Testis (tissue), 2 donors: ENCODE measurements at regions not wholly inside any gene's neighbourhood (a gene's known extent, or its start where the extent isn't known, plus 50 kb on each side); places are given as distances from the start of the nearest gene placed in this dataset.

Experiments used
- DNase-seq: peaks from one replicate; pipeline ENCODE4 v3.0.0-alpha.2; 2019
- H3K27ac ChIP-seq, 2 donors: fragments of 200-600 bp; sonication (generic); one replicate each; pipeline ENCODE4 v1.5.1; 2019
- H3K27me3 ChIP-seq: fragments of 200-600 bp; sonication (generic); one replicate; pipeline ENCODE4 v1.5.1; 2019
- H3K36me3 ChIP-seq: fragments of 200-600 bp; sonication (generic); one replicate; pipeline ENCODE4 v1.5.1; 2017; ENCODE audit warnings: low read depth; ENCODE audit errors: missing control alignments
- H3K4me1 ChIP-seq: fragments of 200-600 bp; sonication (generic); one replicate; pipeline ENCODE4 v1.5.1; 2019
- H3K4me3 ChIP-seq, 2 donors: fragments of 200-600 bp; sonication (generic); one replicate each; pipeline ENCODE4 v1.5.1; 2017 to 2019
- H3K9me3 ChIP-seq: fragments of 200-600 bp; sonication (generic); one replicate; pipeline ENCODE4 v1.5.1; 2017
- CTCF ChIP-seq, 3 experiments: fragments of 450-650 bp in 2 of 3; fragments of 200-600 bp in 1 of 3; sonication (generic) in 1 of 3; IDR thresholded peaks; one replicate each; pipeline ENCODE4 v1.5.1; 2016 to 2019; ENCODE audit warnings: antibody characterized with exemption in 3 of 3, mild to moderate bottlenecking in 2 of 3, moderate library complexity in 1 of 3
- POLR2A ChIP-seq: fragments of 450-650 bp; IDR thresholded peaks from one replicate; pipeline ENCODE4 v1.6.1; 2017; ENCODE audit warnings: antibody characterized with exemption, mild to moderate bottlenecking, moderate library complexity
- WGBS, 2 donors: methylation state at CpG; one replicate each; pipeline ENCODE4 v1.1.5; 2018; 5-methylcytosine and 5-hydroxymethylcytosine counted together
- intact Hi-C: fragments of 100-400 bp; cut with DNase I; formaldehyde crosslinking; loops from one replicate; pipeline ENCODE4 v1.15.1; 2023; ENCODE audit warnings: low total_unique reads

DNA sequence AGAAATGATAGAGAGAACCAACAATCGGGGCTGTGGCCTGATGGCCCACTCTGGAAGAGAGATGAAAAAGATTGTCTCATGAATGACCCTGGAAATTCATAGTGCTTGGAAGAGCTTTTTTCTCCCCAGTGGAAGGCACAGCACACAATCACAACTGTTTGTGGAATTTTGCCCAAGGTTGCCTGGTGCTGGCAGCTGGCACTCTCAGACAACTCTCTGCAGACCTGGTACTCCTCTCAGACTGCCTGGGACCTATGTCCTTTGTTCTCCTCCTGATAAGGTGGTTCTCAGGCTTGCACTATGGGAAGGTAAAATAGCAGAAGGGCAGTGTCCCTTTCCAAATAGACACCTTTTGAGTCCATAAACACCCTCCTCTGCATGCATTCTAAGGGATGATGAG lies 144.1 kb upstream of the SEL1L start:
- no peak for TF ChIP-seq POLR2A
- no peak for TF ChIP-seq CTCF (IDR thresholded peaks at IDR 0.05)
- Histone ChIP-seq H3K27me3 (no peaks in the 10 kb centered on the region), H3K36me3 (no peaks in the 10 kb centered on the region), H3K27ac (no peak overlapping the region), H3K4me1 (no peaks in the 10 kb centered on the region), H3K4me3 (no peak overlapping the region), H3K9me3 (no peaks in the 10 kb centered on the region)
- DNase-seq: no peak
- intact Hi-C loops: no loop called here
- WGBS, 2 donors: 50 to 75% methylated on average over 1 of the region's 1 CpG

- no peak for DNase-seq
- WGBS, 2 donors: 72 to 85% methylated on average over 4 to 14 of the region's 20 CpGs
Observed at GRCh38 chr14:81679226-81679625, 145.6 kb upstream of the SEL1L start.

DNA sequence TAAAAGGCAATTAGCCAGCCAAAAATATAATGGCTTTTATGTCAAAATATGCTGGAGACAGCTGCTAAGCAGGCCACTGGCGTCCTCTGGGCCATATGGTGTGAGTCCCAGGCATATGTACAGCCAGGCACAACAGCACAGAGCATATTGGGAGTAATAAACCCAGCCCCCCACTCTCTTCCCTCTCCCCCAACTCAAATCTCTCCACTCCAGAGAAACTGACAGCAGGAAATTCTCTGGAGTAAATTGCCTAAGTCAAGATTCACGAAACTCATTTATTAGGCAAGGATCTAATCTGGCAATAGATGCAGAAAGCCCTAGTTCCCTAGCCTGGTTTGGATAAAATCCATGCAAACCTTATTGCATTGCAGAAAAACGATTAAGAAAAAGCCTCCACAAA lies 147.9 kb upstream of the SEL1L start:
- H3K4me3 ChIP-seq: no peak overlapping the region
- no peaks in the 10 kb centered on the region for H3K4me1 ChIP-seq
- TF ChIP-seq CTCF (IDR thresholded peaks at IDR 0.05) (no peak), POLR2A (no peak)
- DNase-seq: no peak
- WGBS, 2 donors: 57 to 68% methylated on average over 3 of the region's 3 CpGs
- H3K36me3 ChIP-seq: no peaks in the 10 kb centered on the region
- intact Hi-C loops: no loop called here
- no peaks in the 10 kb centered on the region for H3K9me3 ChIP-seq
- H3K27ac ChIP-seq: no peak overlapping the region
- H3K27me3 ChIP-seq: no peaks in the 10 kb centered on the region

More at GRCh38 chr14:81679226-81679625, 145.6 kb upstream of the SEL1L start:
- Histone ChIP-seq H3K4me1 (no peaks in the 10 kb centered on the region), H3K27ac (no peak overlapping the region), H3K4me3 (no peak overlapping the region), H3K9me3 (no peaks in the 10 kb centered on the region), H3K27me3 (no peaks in the 10 kb centered on the region), H3K36me3 (no peaks in the 10 kb centered on the region)
- TF ChIP-seq POLR2A (no peak), CTCF (IDR thresholded peaks at IDR 0.05) (no peak)
- intact Hi-C loops: no loop called here

GRCh38 chr14:81682134-81682533 lies 148.5 kb upstream of the SEL1L start:
- TF ChIP-seq CTCF (IDR thresholded peaks at IDR 0.05) (no peak), POLR2A (no peak)
- DNase-seq: no peak
- H3K4me1 ChIP-seq: no peaks in the 10 kb centered on the region
- WGBS, 2 donors: 69 to 80% methylated on average over 1 of the region's 1 CpG
- H3K9me3 ChIP-seq: no peaks in the 10 kb centered on the region
- intact Hi-C loops: no loop called here
- no peaks in the 10 kb centered on the region for H3K27me3 ChIP-seq
- H3K36me3 ChIP-seq: no peaks in the 10 kb centered on the region
- no peak overlapping the region for H3K27ac ChIP-seq
- H3K4me3 ChIP-seq: no peak overlapping the region

DNA sequence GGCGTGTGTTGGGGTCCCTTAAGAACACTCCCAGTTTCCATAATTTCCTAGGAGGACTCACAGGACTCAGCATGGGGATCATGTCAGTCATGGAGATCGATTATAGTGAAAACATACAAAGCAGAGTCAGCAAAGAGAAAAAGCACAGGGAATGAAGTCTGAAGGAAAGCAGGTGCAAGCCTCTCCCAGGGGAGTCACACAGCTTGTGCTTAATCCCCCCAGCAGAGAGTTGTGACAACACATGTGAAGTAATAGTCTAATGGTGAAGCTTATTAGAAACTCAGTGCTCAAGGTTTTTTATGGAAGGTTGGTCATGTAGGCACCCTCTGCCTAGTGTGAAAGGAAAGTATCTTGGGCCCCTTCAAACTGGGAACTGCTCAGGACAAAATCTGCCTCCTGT lies 149.0 kb upstream of the SEL1L start:
- H3K4me3 ChIP-seq: no peak overlapping the region
- H3K27me3 ChIP-seq: no peaks in the 10 kb centered on the region
- H3K36me3 ChIP-seq: no peaks in the 10 kb centered on the region
- TF ChIP-seq CTCF (IDR thresholded peaks at IDR 0.05) (no peak), POLR2A (no peak)
- DNase-seq: no peak
- no peaks in the 10 kb centered on the region for H3K9me3 ChIP-seq
- H3K27ac ChIP-seq: no peak overlapping the region
- no peaks in the 10 kb centered on the region for H3K4me1 ChIP-seq
- 68 to 91% methylated on average over 2 of the region's 2 CpGs for whole genome bisulfite sequencing, 2 donors
- intact Hi-C loops: no loop called here
